OCI-LY1 (cell line): ENCODE measurements at regions not wholly inside any gene's neighbourhood (a gene's known extent, or its start where the extent isn't known, plus 50 kb on each side); places are given as distances from the start of the nearest gene placed in this dataset.

Experiments
- H2AFZ ChIP-seq: fragments of 200-600 bp; sonication (generic), shearing (Covaris generic); 2 replicates; pipeline ENCODE4 v1.6.0; 2014; ENCODE audit warnings: antibody characterized with exemption, mild to moderate bottlenecking, low read length
- H3F3A ChIP-seq: fragments of 200-600 bp; sonication (generic), shearing (Covaris generic); 2 replicates; pipeline ENCODE4 v1.6.0; 2014; ENCODE audit warnings: mild to moderate bottlenecking, antibody characterized with exemption, low read length, moderate library complexity; ENCODE audit not compliant: insufficient read depth
- H3K27ac ChIP-seq: fragments of 200-600 bp; sonication (generic); 2 replicates; pipeline ENCODE4 v1.5.1; 2014; ENCODE audit warnings: low read length, mixed run types, mild to moderate bottlenecking, low read depth; ENCODE audit not compliant: poor library complexity, severe bottlenecking
- H3K27me3 ChIP-seq: fragments of 200-600 bp; sonication (generic); 2 replicates; pipeline ENCODE4 v1.6.0; 2014; ENCODE audit warnings: antibody characterized with exemption, mild to moderate bottlenecking, low read length, moderate library complexity; ENCODE audit not compliant: insufficient read depth
- H3K36me3 ChIP-seq: fragments of 200-600 bp; sonication (generic); 2 replicates; pipeline ENCODE4 v1.6.1; 2014; ENCODE audit warnings: mild to moderate bottlenecking, antibody characterized with exemption, low read length, moderate library complexity, mixed read lengths; ENCODE audit not compliant: insufficient read depth
- H3K4me1 ChIP-seq: fragments of 200-600 bp; sonication (generic); 2 replicates; pipeline ENCODE4 v1.5.1; 2014; ENCODE audit warnings: mild to moderate bottlenecking, low read length, moderate library complexity; ENCODE audit not compliant: insufficient read depth, severe bottlenecking
- H3K4me2 ChIP-seq: fragments of 200-600 bp; sonication (generic), shearing (Covaris generic); 2 replicates; pipeline ENCODE4 v1.6.1; 2014; ENCODE audit warnings: low read length
- H3K4me3 ChIP-seq: fragments of 200-600 bp; sonication (generic); 2 replicates; pipeline ENCODE4 v1.5.1; 2014; ENCODE audit warnings: low read length, low read depth, mild to moderate bottlenecking, mixed read lengths; ENCODE audit not compliant: poor library complexity, severe bottlenecking
- H3K79me2 ChIP-seq: fragments of 200-600 bp; shearing (Covaris generic); 2 replicates; pipeline ENCODE4 v1.6.1; 2016; ENCODE audit warnings: mixed run types, low read length, mixed read lengths; ENCODE audit not compliant: insufficient read depth
- H3K9ac ChIP-seq: fragments of 200-600 bp; sonication (generic), shearing (Covaris generic); 2 replicates; pipeline ENCODE4 v1.6.1; 2014; ENCODE audit warnings: mild to moderate bottlenecking, low read length, mixed read lengths
- H3K9me2 ChIP-seq: fragments of 200-600 bp; sonication (generic), shearing (Covaris generic); 2 replicates; pipeline ENCODE4 v1.6.1; 2014; ENCODE audit warnings: low read depth, mild to moderate bottlenecking, low read length, mixed read lengths
- H3K9me3 ChIP-seq: fragments of 200-600 bp; shearing (Covaris generic); 2 replicates; pipeline ENCODE4 v1.6.1; 2014; ENCODE audit warnings: low read length, mixed read lengths
- H4K20me1 ChIP-seq: fragments of 200-600 bp; sonication (generic), shearing (Covaris generic); 2 replicates; pipeline ENCODE4 v1.6.0; 2016; ENCODE audit warnings: mild to moderate bottlenecking, low read length; ENCODE audit not compliant: insufficient read depth
- EZH2 ChIP-seq: fragments of 200-600 bp; sonication (generic), shearing (Covaris generic); IDR thresholded peaks from 2 replicates; pipeline ENCODE4 v1.8.0; 2017; ENCODE audit warnings: borderline replicate concordance, mixed run types, mild to moderate bottlenecking, antibody characterized with exemption, low read length, moderate library complexity, mixed read lengths
- TF ChIP-seq, protein P1 (sequence below): fragments of 200-600 bp; sonication (generic), shearing (Covaris generic); IDR thresholded peaks from 2 replicates; pipeline ENCODE4 v1.5.1; 2017; ENCODE audit warnings: mild to moderate bottlenecking, antibody characterized with exemption, low read length, moderate library complexity, mixed read lengths

GRCh38 chr6:50353603-50354002 lies 303.9 kb upstream of the DEFB112 start:
- Histone ChIP-seq H3K27me3 (no peaks in the 10 kb centered on the region), H3K4me3 (no peak overlapping the region), H2AFZ (no peak overlapping the region), H3K27ac (no peak overlapping the region), H3K36me3 (no peaks in the 10 kb centered on the region), H3K9ac (no peak overlapping the region), H3K79me2 (no peaks in the 10 kb centered on the region), H3K9me2 (no peaks in the 10 kb centered on the region), H3F3A (no peaks in the 10 kb centered on the region), H3K4me2 (no peak overlapping the region), H4K20me1 (no peaks in the 10 kb centered on the region), H3K9me3 (no peaks in the 10 kb centered on the region), H3K4me1 (no peaks in the 10 kb centered on the region)
- no peak for TF ChIP-seq EZH2
- TF ChIP-seq, protein P1, sequence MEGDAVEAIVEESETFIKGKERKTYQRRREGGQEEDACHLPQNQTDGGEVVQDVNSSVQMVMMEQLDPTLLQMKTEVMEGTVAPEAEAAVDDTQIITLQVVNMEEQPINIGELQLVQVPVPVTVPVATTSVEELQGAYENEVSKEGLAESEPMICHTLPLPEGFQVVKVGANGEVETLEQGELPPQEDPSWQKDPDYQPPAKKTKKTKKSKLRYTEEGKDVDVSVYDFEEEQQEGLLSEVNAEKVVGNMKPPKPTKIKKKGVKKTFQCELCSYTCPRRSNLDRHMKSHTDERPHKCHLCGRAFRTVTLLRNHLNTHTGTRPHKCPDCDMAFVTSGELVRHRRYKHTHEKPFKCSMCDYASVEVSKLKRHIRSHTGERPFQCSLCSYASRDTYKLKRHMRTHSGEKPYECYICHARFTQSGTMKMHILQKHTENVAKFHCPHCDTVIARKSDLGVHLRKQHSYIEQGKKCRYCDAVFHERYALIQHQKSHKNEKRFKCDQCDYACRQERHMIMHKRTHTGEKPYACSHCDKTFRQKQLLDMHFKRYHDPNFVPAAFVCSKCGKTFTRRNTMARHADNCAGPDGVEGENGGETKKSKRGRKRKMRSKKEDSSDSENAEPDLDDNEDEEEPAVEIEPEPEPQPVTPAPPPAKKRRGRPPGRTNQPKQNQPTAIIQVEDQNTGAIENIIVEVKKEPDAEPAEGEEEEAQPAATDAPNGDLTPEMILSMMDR: no peak

DNA sequence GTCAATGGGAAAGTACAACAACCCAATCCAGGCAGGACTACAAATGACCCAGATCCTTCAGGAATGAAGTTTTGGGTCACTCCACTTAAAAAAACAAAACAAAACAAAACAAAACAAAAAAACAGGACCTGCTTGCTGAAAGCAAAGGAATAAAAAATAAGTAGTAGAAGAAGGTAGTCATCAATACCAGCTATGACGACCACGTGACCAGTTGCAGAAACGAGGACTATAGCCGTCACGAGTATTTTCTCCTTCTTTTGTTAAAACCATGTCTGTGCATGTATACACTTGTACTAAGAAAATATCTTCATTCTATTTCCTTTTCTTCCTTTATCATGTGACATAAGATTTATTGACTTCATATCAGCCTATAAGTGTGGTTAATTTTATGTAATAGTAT lies 308.4 kb upstream of the DEFB112 start:
- TF ChIP-seq, protein P1: no peak
- TF ChIP-seq EZH2: no peak
- Histone ChIP-seq H3K4me1 (no peaks in the 10 kb centered on the region), H3K79me2 (no peaks in the 10 kb centered on the region), H3K4me3 (no peak overlapping the region), H3K9me2 (no peaks in the 10 kb centered on the region), H3K36me3 (no peaks in the 10 kb centered on the region), H3K4me2 (no peak overlapping the region), H2AFZ (no peak overlapping the region), H3K9me3 (no peaks in the 10 kb centered on the region), H3F3A (no peaks in the 10 kb centered on the region), H3K27me3 (no peaks in the 10 kb centered on the region), H4K20me1 (no peaks in the 10 kb centered on the region), H3K27ac (no peak overlapping the region), H3K9ac (no peak overlapping the region)

DNA sequence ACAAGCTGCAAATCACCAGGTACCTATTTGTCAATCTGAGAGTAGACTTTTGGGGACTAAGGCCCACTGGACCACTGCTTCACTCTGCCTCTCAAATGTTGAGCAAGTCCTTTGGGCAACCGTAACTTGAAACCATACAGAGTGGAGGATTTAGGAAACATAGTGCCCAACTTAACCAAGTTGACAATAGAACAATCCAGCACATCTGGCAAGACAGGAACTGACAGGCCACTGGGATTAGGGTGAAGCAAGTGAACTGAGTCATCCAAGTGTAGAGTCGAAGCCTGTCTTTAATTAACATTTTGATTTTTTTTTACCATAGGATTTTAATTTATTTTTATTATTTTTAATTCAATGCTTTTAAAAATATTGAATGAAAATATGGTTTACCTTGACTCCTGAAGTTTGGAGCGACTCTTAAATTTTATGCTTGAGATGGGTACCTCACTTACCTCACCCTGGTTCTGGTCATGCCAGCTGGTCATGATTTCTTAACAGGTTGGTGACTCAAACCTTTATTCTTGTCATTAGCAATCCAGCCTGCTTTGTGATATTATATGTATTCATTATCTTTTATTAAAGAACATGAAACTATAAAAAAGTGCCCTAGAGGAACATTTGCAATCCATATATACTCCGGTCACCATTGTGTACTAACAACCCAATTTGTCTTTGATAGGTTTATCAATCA lies 312.1 kb upstream of the DEFB112 start:
- Histone ChIP-seq H3K27ac (no peak overlapping the region), H3K9ac (no peak overlapping the region), H3K36me3 (no peaks in the 10 kb centered on the region), H3K4me1 (no peaks in the 10 kb centered on the region), H3K9me2 (no peaks in the 10 kb centered on the region), H3F3A (no peaks in the 10 kb centered on the region), H2AFZ (no peak overlapping the region), H3K9me3 (no peaks in the 10 kb centered on the region), H3K4me3 (no peak overlapping the region), H3K4me2 (no peak overlapping the region), H4K20me1 (no peaks in the 10 kb centered on the region), H3K27me3 (no peaks in the 10 kb centered on the region), H3K79me2 (no peaks in the 10 kb centered on the region)
- TF ChIP-seq, protein P1: no peak
- TF ChIP-seq EZH2: no peak
